ENCODE measurements at regions not wholly inside any gene's neighbourhood (a gene's known extent, or its start where the extent isn't known, plus 50 kb on each side); places are given as distances from the start of the nearest gene placed in this dataset.

- TF ChIP-seq SUZ12 (IDR thresholded peaks at IDR 0.05; ENCODE audit: low read length) (no peak), RNF2 (IDR thresholded peaks at IDR 0.05; ENCODE audit: borderline replicate concordance, low read depth, low read length, missing control alignments, poor library complexity, severe bottlenecking) (no peak), JUND (IDR thresholded peaks at IDR 0.05; ENCODE audit: low read length) (no peak), SAP30 (IDR thresholded peaks at IDR 0.05; ENCODE audit: insufficient read depth, insufficient replicate concordance, low read length) (no peak), MAFK (IDR thresholded peaks at IDR 0.05; ENCODE audit: low read depth, low read length) (no peak)
- no peak overlapping the region for H4K91ac ChIP-seq (replicated peaks; ENCODE audit: insufficient read length, low read length)
- no peak overlapping the region for H2AK5ac ChIP-seq (ENCODE audit: low read depth, low read length)
- no peak overlapping the region for H3K14ac ChIP-seq (ENCODE audit: insufficient read length)
- FAIRE-seq, result no peak
- H3K56ac ChIP-seq (replicated peaks; ENCODE audit: insufficient read length, low read depth, low read length), result no peak overlapping the region
- H4K8ac ChIP-seq (ENCODE audit: extremely low read depth, insufficient read depth, low read length), result no peak overlapping the region
- H2BK5ac ChIP-seq (ENCODE audit: low read depth, low read length), result no peak overlapping the region
- H3K4ac ChIP-seq (replicated peaks; ENCODE audit: insufficient read length, low read depth, low read length), result no peak overlapping the region
- no peaks in the 10 kb centered on the region for H3K27me3 ChIP-seq (replicated peaks in 1 of 4; ENCODE audit: control insufficient read depth in 3 of 4, extremely low read depth in 1 of 4, insufficient read depth in 3 of 4, low read length in 3 of 4)
- no peaks in the 10 kb centered on the region for H4K20me1 ChIP-seq (replicated peaks in 1 of 2; ENCODE audit: control insufficient read depth in 1 of 2, insufficient read depth in 2 of 2, low read length in 2 of 2)
- H3K9ac ChIP-seq (replicated peaks in 1 of 4; ENCODE audit: extremely low read depth in 1 of 4, low read depth in 3 of 4, low read length in 3 of 4), result no peak overlapping the region
- WGBS, 2 experiments (ENCODE audit: extremely low coverage in 1 of 2, insufficient coverage in 1 of 2, insufficient read length in 1 of 2, insufficient replicate concordance in 2 of 2, low coverage in 1 of 2, low lambda C conversion rate in 2 of 2, missing lambda C conversion rate in 1 of 2), result 86% methylated on average over 4 of the region's 4 CpGs; no CpG with 5 or more reads in 1 of the 2 experiments
- H3K23ac ChIP-seq (ENCODE audit: insufficient read length), result no peak overlapping the region
- no peak for DNase-seq (ENCODE audit: low read depth in 1 of 2, low spot score in 2 of 2)
- no peak overlapping the region for H3K18ac ChIP-seq (ENCODE audit: extremely low read depth, low read length)
- no peak overlapping the region for H2BK12ac ChIP-seq (ENCODE audit: low read depth, low read length)
- no peaks in the 10 kb centered on the region for H3K79me2 ChIP-seq (ENCODE audit: control insufficient read depth in 1 of 2, insufficient read depth in 2 of 2, low read length in 2 of 2)
- H2BK15ac ChIP-seq (ENCODE audit: low read length), result no peak overlapping the region
- H2BK20ac ChIP-seq (ENCODE audit: low read length), result no peak overlapping the region
- H3K4me2 ChIP-seq (ENCODE audit: insufficient read depth in 1 of 2, low read depth in 2 of 2, low read length in 2 of 2), result no peak overlapping the region
- H3K36me3 ChIP-seq (ENCODE audit: control insufficient read depth in 2 of 4, insufficient read depth in 4 of 4, low read length in 3 of 4), result no peaks in the 10 kb centered on the region
- H3K27ac ChIP-seq (ENCODE audit: low read depth, low read length), result no peak overlapping the region
- no peaks in the 10 kb centered on the region for H3K9me3 ChIP-seq (ENCODE audit: insufficient read depth in 2 of 2, low read depth in 1 of 2, low read length in 1 of 2)
- no peak overlapping the region for H2BK120ac ChIP-seq (replicated peaks; ENCODE audit: low read depth, low read length)
- H4K5ac ChIP-seq (ENCODE audit: insufficient read length, low read depth, low read length), result no peak overlapping the region
- POLR2A ChIA-PET (ENCODE audit: partially characterized antibody), result no interaction called here
- no peak overlapping the region for H2AFZ ChIP-seq (ENCODE audit: low read length)
- no peaks in the 10 kb centered on the region for H3K4me1 ChIP-seq (replicated peaks in 1 of 4; ENCODE audit: control insufficient read depth in 3 of 4, insufficient read depth in 4 of 4, low read length in 3 of 4)
- CTCF ChIA-PET (ENCODE audit: partially characterized antibody), result interaction anchor here (0.6 kb wide), 1 partner anchor 8 kb away, joined by 3 read pairs; no protein-coding TSS in a partner anchor
- no peaks in the 10 kb centered on the region for H3K79me1 ChIP-seq (ENCODE audit: low read depth, low read length)
- no peak overlapping the region for H3K4me3 ChIP-seq (ENCODE audit: extremely low read depth in 1 of 4, insufficient read depth in 2 of 4, low read depth in 3 of 4, low read length in 4 of 4)
- H3K23me2 ChIP-seq (ENCODE audit: low read depth, low read length), result no peaks in the 10 kb centered on the region
These were observed 354.6 kb downstream of the RNF144B start for GRCh38 chr6:18741741-18742140.

Measured in H1 (cell line).